Activated CD4-positive, CD25-positive, alpha-beta regulatory T cell treated with anti-CD3 and anti-CD28 coated beads, Interleukin-2, amount 50 U/mL, for 24 hours (primary cell): ENCODE measurements at regions not wholly inside any gene's neighbourhood (a gene's known extent, or its start where the extent isn't known, plus 50 kb on each side); places are given as distances from the start of the nearest gene placed in this dataset.
"Not testable (repeated sequence)": the region's sequence is repeated elsewhere in the genome, so short reads cannot be mapped to it uniquely, and the experiment has no call there.

Experiments used
- ATAC-seq, 2 donors: fragments of 150-1000 bp; cut with Tn5 transposase; one replicate each; pipeline ENCODE4 v1.10.0; 2021; ENCODE audit warnings: mild to moderate bottlenecking in 1 of 2, moderate library complexity in 1 of 2

DNA sequence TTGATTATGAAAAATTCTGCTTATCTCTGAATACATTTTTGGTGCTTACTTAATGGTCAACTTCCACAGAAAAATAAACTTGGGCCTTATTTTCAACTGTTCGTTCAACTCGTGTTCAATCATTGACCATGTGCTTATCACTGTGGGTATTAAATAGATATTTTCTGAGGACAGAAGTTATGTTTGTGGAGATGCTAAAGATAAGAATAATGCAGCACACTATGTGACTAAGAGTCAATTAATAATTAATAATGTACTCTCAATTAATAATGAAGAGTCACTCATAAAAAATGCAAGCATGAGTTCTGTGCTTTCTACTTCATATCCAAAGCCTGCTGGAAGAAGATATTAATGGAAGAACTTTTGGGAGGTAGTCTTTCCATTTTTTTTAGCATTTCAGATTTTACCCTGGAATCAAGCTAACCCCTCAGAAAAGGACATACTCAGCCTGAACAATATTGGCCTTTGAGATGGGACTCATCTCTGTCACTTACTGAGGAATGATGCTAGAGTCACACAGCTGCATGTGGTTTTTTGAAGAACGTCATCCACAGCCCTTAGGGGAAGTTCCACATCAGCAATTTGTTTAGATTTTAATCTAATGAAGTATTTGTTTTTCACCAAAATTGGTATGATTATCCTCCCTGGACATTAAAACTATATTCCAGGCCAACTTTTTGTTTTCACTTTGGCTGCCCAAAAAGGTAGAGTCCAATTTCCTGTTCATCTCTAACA lies 191.9 kb upstream of the CRIM1 start:
- ATAC-seq: no peak

- ATAC-seq: not testable (repeated sequence)
These were observed 198.5 kb upstream of the CRIM1 start for GRCh38 chr2:36157093-36157492.

DNA sequence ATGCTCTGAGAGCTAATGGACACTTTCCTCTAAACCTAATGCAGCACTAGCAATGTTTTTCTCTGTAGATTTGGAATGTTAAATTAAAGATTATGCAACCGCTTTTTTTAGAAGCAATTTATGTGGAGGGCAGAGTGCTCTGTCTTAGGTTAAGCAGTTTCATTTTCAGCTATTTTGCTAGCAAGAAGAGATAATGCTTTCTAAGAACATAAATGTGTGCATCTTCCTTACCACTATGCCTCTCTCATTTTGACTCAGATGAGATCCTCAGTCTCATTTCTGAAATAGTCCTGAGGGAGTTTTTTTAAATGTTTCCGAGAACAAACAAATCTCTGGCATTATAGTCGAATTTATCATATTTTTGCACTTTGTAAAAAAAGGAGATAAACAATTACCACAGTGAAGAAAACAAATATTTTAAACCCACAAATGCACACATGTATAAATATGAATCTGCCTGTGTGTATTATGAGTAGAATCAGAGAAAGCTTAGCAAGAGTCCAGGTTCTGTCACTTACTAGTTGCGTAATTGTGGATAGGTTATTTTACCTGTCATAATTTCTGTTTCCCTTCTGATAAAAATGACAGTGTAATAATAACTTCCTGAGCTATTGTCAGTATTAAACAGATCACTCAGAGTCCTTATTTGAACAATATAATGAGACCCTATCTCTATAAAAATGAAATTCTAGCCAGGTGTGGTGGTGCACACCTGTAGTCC lies 207.7 kb upstream of the CRIM1 start:
- peak; percentile 59 to 71 for ATAC-seq

GRCh38 chr2:36146765-36147164 lies 208.8 kb upstream of the CRIM1 start:
- no peak for ATAC-seq

DNA sequence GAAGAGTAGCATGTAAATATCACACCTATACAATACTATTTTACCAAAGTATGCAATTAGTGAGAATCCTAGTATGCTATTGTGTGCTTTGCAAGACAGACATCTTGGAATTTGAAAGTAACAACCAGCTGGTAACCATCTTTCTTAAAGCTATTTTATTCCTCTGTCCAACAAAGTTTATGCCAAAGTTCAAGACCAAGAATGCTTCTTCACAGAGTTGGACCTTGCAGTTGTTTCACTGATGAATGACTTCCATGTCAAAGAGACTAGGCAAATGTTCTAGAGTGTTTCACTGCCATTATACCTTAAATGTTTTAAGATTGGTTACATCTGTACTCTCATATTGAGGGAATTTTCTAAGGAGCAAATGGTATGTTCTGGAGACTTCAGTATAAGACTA lies 215.2 kb upstream of the CRIM1 start:
- ATAC-seq: no peak

DNA sequence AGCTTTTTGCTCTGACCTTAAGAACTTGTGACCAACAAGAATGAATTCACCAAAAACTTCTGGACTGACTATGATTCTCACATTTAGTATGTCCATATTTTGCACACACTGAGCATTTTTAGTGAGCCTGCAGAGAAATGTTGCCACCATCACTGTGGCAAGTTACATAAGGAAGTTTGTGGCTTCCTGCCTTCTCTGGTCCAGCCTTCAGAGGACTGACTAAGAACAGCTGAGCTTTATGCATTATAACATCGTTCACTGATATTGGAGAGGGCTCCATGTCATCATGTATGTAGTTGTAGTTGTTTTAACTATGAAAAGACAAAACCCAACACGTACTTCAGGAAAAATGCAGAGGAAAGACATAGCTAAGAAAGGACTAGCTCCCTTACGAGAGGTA lies 218.0 kb upstream of the CRIM1 start:
- no peak for ATAC-seq

DNA sequence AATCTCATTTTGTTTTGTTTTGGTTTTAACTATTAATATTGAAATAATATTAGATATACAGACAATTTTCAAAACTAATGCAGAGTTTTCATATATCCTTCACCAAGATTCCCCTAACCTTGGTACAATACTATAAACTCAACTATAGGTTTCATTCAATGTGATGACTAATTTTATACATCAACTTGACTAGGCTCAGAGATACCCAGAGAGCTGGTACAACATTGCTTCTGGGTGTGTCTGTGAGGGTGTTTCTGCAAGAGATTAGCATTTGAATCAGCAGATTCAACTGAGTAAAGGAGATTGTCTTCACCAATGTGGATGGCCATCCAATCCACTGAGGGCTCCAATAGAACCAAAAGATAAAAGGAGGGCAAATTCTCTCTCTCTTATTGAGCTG lies 221.3 kb upstream of the CRIM1 start:
- ATAC-seq: no peak

GRCh38 chr2:36128359-36128758 lies 227.2 kb upstream of the CRIM1 start:
- no peak for ATAC-seq

DNA sequence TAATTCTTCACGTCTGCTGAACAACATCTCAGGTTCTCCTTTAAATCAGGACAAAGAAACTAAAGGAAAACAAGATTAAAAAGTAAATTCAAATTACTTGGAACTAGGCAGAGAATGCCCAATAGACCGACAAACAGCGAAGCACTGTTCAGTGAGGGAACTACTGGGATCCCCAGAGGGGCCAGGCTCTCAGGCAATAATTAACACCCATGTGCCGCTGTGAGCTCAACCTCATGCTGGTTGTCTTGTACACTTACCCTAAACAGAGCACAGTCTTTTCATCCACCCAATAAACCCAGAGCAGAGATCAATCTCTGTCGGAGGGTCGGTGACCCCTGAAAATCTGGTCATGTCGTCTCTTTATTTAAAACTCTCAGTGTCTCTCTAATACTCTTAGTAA lies 229.9 kb upstream of the CRIM1 start:
- no peak for ATAC-seq

GRCh38 chr2:36123995-36124394 lies 231.6 kb upstream of the CRIM1 start:
- ATAC-seq: peak; percentile 76 to 84

GRCh38 chr2:36097022-36097421 lies 258.6 kb upstream of the CRIM1 start:
- ATAC-seq: no peak

- not testable (repeated sequence) for ATAC-seq
These were observed 263.5 kb upstream of the CRIM1 start for GRCh38 chr2:36091844-36092741.

GRCh38 chr2:36088716-36089328 lies 266.8 kb upstream of the CRIM1 start:
- no peak for ATAC-seq

DNA sequence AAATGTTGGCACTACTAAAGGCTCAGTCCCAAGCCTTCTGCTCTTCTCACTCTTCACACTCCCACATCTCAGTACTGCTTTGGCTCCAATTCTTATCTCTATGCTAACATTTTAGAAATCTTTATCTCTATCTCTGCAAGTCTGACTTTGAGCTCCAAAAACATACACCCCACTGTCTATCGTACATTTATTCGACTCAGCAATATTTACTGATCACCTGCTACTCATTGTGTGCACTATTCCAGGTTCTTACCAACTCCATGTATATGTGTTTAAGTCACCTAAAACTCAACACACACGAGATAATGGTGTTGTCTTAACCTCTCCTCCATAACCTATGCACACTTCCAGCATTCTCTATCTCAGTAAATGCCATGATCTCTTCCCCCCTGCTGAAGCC lies 268.2 kb upstream of the CRIM1 start:
- ATAC-seq: no peak

DNA sequence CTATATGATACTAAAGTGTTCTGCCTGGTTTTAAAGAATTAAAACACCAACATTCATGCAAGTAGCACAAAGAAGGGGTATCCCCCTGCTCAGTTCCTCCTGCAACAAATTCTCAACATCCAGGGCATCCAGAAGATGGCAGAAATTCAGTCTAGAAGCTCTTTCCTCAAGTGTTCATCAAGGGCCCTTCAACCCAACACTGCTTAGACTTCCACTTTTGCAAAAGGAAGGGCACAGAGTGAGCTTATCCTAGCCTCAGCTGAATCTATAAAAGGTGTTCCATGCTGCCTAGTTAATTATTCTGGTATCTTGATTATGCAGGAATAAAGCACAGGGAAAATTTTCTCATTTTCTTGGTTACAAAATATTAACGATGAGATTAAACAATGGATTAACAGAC lies 275.8 kb upstream of the CRIM1 start:
- ATAC-seq: no peak

GRCh38 chr2:36074008-36074407 lies 281.6 kb upstream of the CRIM1 start:
- no peak for ATAC-seq

DNA sequence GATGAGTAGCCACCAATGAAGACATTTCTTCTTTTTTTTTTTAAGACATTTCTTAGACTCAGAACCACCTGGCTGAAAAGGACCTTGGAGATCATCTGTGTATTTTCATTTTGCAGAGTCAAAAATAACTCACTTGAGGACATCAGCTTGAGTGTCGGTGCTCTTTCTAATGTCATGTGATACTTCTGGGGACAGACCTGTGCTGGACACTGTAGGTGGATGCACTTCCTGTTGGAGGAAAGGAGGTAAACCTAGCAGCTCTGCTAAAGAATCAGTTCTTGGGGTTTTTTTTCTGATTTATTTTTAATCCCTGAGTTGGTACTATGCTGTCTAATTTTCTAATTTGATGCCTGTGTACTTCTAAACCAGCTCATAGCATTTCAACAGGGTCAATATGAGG lies 283.9 kb upstream of the CRIM1 start:
- ATAC-seq: no peak

DNA sequence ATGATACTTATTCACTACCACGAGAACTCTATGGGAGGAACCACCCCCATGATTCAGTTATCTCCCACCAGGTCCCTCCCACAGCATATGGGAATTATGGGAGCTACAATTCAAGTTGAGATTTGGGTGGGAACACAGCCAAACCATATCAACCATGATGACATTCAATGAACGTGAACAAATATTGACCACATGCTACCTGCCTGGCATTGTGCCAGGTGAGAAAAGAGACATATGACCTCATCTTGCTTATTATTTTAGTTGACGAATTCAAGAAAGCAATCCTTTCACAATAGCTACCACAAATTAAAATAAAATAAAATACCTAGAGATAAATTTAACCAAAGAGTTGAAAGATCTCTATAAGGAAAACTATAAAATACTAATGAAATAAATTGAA lies 286.5 kb upstream of the CRIM1 start:
- ATAC-seq: no peak

DNA sequence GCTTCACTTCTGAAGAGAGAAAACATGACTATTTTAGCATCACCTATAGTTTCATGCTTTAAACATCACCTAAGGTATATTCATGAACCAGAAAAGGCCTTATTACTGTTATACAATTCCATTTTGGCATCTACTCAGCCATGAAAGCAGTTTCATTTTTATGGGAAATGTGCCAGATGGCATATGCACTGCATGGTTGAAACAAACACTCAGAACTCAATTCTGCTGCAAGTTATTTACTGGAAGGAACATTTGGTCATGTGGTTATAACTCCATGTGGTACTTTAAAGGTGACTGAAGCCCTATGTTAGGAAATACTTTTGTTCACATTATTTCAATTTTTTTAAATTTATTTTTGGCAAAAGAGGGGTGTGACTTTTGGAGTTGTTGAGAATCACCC lies 287.5 kb upstream of the CRIM1 start:
- ATAC-seq: no peak

- no peak for ATAC-seq
These were observed 295.4 kb upstream of the CRIM1 start for GRCh38 chr2:36060133-36060532.

GRCh38 chr2:36059691-36060090 lies 295.9 kb upstream of the CRIM1 start:
- ATAC-seq: no peak

- ATAC-seq: no peak
These were observed 296.6 kb upstream of the CRIM1 start for GRCh38 chr2:36058953-36059352.

- no peak for ATAC-seq
These were observed 297.5 kb upstream of the CRIM1 start for GRCh38 chr2:36058076-36058475.
